GM12875 (cell line): ENCODE measurements at regions not wholly inside any gene's neighbourhood (a gene's known extent, or its start where the extent isn't known, plus 50 kb on each side); places are given as distances from the start of the nearest gene placed in this dataset.
"Not testable (repeated sequence)": the region's sequence is repeated elsewhere in the genome, so short reads cannot be mapped to it uniquely, and the experiment has no call there.

Source experiments
- H3K4me3 ChIP-seq: one replicate; pipeline ENCODE4 v1.5.1; 2011; ENCODE audit warnings: low read depth, low read length, control low read depth
- TF ChIP-seq, protein P1 (sequence below): IDR thresholded peaks from 2 replicates; pipeline ENCODE4 v1.5.1; 2011; ENCODE audit warnings: low read depth, mild to moderate bottlenecking, control low read depth, inconsistent platforms, low read length, moderate library complexity, borderline replicate concordance; ENCODE audit not compliant: insufficient read depth

DNA sequence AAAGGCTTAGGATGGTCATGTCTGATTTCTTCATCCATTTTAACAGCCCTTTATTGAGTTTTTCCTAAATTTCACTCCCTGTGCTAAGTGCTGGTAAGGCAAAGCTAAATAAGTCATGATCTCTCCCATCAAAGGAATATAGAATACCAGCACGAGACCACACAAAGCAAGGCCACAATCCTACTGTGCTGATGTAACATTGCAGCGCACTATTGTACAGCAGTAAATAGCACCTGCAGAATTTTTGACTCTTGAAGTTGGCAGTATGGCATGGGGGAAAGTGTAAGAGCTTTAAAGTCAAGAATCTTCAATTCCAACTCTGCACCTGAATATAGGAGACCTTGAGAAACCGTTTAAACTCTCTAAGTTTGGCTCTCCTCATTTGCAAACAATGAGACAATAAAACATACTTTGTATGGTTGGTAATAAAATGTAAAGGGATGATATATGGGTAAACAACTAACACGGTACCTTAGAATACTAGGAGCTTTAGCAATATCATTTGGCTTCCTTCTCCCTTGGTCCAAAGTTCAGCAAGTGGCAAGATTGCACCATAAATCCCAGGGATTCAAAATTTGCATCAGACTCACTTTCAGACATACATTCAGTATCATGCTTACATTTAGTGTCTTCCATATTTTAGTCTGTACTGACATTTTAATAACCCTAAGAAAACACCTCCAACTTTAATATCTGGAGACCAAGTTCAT lies 132.9 kb upstream of the PRDX6 start:
- TF ChIP-seq, protein P1, sequence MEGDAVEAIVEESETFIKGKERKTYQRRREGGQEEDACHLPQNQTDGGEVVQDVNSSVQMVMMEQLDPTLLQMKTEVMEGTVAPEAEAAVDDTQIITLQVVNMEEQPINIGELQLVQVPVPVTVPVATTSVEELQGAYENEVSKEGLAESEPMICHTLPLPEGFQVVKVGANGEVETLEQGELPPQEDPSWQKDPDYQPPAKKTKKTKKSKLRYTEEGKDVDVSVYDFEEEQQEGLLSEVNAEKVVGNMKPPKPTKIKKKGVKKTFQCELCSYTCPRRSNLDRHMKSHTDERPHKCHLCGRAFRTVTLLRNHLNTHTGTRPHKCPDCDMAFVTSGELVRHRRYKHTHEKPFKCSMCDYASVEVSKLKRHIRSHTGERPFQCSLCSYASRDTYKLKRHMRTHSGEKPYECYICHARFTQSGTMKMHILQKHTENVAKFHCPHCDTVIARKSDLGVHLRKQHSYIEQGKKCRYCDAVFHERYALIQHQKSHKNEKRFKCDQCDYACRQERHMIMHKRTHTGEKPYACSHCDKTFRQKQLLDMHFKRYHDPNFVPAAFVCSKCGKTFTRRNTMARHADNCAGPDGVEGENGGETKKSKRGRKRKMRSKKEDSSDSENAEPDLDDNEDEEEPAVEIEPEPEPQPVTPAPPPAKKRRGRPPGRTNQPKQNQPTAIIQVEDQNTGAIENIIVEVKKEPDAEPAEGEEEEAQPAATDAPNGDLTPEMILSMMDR, result no peak
- no peak overlapping the region for H3K4me3 ChIP-seq

DNA sequence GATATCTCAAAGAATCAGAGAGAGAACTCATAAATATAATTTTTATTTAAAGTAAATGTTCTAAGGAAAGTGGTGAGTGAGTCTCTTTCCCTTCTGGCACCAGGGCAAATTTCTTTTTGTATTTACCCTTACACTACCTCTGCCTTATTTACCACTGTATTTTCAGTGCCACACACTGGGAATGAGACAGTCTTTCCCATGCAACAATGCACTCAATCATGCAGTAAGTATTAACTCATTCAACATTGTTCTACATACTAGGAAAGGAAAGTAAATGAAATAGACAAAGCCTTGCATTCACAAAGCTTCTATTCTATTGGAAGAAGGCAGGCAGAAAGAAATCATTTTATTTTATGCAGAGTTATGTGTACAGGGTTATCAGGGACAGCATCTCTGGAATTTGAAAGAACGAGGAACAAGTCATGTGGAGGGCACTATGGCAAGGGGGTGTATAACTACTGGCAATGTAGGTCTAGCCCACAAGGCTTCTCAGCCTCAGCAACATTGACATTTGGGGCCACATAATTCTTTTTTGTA lies 129.8 kb upstream of the PRDX6 start:
- no peak overlapping the region for H3K4me3 ChIP-seq
- TF ChIP-seq, protein P1, result no peak

DNA sequence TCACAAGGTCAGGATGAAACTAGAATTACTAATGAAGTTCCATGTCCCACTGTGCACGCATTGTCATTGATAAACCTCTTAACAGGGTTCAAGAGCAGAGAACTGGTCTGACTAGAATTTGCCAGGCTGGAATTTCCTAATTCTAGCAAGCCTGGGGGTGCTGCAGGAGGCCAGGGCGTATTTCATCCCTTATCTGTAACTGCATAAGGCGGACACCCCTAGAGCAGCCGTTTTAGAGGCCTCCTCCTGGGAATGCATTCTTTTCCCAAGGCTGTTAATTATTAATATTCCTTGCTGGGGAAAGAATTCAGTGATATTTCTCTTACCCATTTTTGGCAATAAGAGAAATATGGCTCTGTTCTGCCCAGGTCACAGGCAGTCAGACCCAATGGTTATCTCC lies 124.5 kb upstream of the PRDX6 start:
- not testable (repeated sequence) for H3K4me3 ChIP-seq

DNA sequence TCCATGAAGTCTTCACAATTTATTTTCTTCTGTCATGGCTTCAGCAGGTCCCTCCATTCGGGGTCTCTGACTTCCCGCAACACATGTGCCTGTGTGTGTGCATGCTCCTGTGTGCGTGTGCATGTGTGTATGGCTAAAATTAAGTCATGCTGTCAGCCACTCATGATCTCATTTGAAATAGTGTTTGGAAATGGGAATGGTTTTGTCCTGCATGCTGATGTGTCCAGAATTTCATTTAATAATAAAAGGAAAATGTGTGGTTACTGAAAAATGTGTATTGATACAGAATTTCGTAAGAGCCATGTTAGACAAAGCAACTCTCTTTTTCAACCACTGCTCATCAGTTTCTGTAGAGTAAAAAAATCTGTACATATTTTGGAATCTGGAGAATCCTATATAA lies 123.8 kb upstream of the PRDX6 start:
- TF ChIP-seq, protein P1, result no peak
- no peak overlapping the region for H3K4me3 ChIP-seq

DNA sequence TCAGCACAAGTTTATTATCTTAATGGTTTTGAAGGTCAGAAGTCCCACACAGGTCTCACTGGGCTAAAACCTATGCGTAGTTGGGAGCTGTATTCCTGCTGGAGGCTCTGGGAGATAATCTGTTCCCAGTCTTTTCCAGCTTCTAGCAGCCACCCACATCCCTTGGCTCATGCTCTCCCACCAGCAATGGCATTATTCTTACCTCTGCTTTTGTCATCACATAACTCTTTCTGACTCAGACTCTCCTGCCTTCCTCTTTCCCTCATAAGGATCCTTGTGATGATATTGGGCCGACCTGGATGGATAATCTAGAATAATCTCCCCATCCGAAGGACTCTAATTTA lies 122.2 kb upstream of the PRDX6 start:
- no peak overlapping the region for H3K4me3 ChIP-seq
- TF ChIP-seq, protein P1, result no peak

DNA sequence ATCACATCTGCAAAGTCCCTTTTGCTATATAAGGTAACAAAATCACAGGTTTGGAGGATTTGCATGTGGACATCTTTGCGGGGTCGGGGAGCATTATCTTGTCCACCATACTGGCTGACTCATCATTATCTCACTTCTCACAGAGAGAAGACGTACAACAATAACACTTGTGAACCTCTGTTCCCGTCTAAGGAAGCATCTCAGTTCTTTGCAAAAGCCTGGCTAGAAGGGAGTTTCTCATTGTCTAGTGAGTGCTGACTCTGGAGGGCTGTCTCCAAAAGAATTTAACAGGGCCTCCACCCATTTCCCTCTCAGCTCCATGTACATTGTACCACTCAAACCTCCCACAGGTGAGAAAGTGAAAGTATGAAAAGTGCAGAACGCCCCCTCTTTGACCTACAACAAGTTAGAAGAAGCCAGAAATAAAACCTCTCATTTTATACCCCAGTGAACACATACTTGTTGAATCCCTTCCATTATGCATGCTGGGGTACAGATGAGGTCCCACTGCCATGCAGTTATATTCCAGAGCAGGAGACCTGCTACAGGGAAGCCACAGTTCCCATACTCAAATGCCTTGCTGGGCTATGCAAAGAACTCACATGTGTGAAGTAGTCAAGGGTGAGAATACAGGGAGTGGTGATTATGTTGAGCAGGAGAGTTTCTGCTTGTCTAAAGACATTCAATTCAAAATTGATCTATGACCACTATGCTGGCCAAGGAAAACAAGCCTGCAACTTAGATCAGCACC lies 121.7 kb upstream of the PRDX6 start:
- TF ChIP-seq, protein P1, result no peak
- peak overlapping the region; percentile 15 for H3K4me3 ChIP-seq

DNA sequence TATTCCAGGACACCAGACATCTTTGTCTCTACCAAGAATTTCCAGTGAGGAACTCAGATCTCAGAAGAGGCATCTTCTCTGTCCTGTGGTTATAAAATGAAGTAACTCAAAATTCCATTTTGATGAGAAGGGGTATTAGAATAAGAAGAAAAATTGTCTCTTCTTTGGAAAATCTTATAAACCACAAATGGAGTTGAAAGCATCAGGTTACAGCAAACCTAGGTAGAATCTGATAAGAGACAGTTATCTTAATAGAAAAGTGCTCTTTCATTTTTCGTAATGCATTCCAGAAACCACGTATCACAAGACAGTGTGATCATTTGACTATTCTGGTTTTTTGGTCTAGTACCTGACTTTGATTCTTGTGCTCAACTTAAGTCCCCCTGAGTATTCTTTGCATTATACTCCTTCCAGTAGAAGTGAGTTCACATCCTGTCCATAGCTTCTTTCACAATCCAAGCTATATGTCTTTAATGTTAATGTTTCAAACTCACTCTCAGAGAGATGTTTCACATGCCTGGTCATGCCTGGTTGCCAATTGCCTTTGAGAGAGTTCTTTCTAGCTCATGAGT lies 120.9 kb upstream of the PRDX6 start:
- H3K4me3 ChIP-seq, result no peak overlapping the region

More for the DNA sequence above, 120.9 kb upstream of the PRDX6 start:
- TF ChIP-seq, protein P1, result no peak
